GM19043 (cell line): ENCODE measurements at regions not wholly inside any gene's neighbourhood (a gene's known extent, or its start where the extent isn't known, plus 50 kb on each side); places are given as distances from the start of the nearest gene placed in this dataset.
A peak's percentile ranks its signal among the peaks of the same experiment; 100 is the strongest.

Source experiments
- ATAC-seq: cut with Tn5 transposase; IDR thresholded peaks from one replicate; pipeline ENCODE4 v1.9.1; 2021; ENCODE audit warnings: low read depth; ENCODE audit not compliant: unreplicated experiment

- ATAC-seq: no peak
These were observed 334.5 kb downstream of the SOX2 start for GRCh38 chr3:182046166-182046764.

DNA sequence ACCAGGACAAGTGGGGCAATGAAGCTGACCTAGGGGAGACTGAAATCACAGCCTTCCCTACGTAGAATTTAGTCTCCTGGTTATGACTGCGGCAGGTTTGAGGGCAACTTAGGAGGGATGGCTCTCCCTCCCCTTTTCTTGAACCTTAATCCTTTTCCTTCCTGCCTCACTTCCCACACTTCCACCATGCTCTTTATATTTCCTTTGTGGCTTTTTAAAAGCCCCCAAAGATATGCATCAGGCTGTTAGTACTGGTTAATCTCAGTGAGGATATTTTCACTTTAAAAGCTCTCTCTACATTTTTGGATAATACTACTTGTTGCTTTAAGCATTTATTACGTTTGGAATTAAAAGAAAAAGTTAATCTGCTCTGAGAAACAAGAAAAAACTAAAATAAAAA lies 339.2 kb downstream of the SOX2 start:
- ATAC-seq: no peak

- no peak for ATAC-seq
These were observed 340.6 kb downstream of the SOX2 start for GRCh38 chr3:182052332-182052731.

- ATAC-seq: no peak
These were observed 341.0 kb downstream of the SOX2 start for GRCh38 chr3:182052757-182053156.

- ATAC-seq: no peak
These were observed 346.8 kb downstream of the SOX2 start for GRCh38 chr3:182058488-182058887.

- no peak for ATAC-seq
These were observed 352.0 kb downstream of the SOX2 start for GRCh38 chr3:182063742-182064141.

DNA sequence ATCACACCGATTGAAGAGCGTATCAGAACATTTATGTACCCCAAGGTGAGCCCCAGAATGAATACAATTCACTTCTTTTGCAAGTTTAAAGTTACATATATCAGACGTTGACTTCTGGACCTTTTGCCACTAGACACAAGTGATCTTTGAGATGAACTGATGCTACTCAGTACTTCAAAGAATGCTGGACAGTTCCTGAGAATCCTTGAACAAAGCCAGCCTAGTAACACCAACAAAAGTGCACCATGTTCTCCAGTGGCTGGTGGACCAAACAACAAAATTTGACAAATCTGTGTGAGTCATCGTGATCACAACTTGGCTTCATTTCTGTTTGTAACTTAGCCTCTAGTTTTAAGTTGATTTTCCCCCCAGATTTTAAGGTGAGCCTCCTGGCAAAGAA lies 355.7 kb downstream of the SOX2 start:
- ATAC-seq: no peak

DNA sequence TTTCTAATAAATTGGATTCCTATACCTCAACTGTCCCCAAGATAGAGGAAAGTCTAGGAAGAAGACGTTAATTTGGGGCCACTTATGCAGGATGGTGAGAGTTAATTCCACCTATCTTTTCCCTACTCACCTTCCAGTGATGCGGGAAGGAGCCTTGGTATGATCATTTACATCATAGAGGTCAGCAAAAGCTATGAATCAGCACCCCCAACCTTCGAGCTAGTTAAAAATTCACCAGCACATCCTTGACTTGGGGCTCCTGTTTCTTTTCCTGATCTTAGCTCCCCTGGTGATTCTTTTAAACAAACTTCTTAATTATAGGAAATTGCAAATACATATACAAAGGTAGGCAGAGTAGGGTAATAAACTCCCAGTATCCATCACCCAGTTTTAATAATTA lies 366.6 kb downstream of the SOX2 start:
- no peak for ATAC-seq

DNA sequence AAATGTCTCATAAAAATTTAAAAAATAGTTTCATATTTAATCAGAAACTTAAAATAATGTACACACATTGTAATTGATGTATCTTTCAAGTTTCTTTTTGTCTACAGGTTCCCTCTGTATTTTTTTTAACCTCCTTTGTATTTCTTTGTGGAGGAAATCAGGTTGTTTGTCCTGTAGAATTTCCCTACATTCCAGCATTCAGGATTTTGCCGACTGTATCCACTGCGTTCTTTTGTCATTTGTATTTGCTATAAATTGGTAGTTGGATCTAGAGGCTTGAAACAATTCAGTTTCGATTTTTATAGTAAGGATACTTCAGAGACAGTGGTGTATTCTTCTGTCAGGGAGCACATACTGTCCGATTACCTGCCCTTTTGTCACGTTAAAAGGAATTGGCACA lies 367.2 kb downstream of the SOX2 start:
- no peak for ATAC-seq

GRCh38 chr3:182081096-182081495 lies 369.4 kb downstream of the SOX2 start:
- ATAC-seq: no peak

GRCh38 chr3:182083112-182083511 lies 371.4 kb downstream of the SOX2 start:
- ATAC-seq: no peak

GRCh38 chr3:182092662-182093262 lies 381.0 kb downstream of the SOX2 start:
- peak; percentile 74 for ATAC-seq

- ATAC-seq: no peak
These were observed 382.6 kb downstream of the SOX2 start for GRCh38 chr3:182094321-182094720.

GRCh38 chr3:182104881-182105280 lies 393.2 kb downstream of the SOX2 start:
- ATAC-seq: no peak

- ATAC-seq: no peak
These were observed 394.1 kb downstream of the SOX2 start for GRCh38 chr3:182105875-182106274.

- no peak for ATAC-seq
These were observed 396.6 kb downstream of the SOX2 start for GRCh38 chr3:182108371-182108770.

GRCh38 chr3:182111967-182112366 lies 400.2 kb downstream of the SOX2 start:
- ATAC-seq: no peak

GRCh38 chr3:182115328-182116015 lies 403.7 kb downstream of the SOX2 start:
- no peak for ATAC-seq

GRCh38 chr3:182116386-182116785 lies 404.7 kb downstream of the SOX2 start:
- ATAC-seq: no peak

DNA sequence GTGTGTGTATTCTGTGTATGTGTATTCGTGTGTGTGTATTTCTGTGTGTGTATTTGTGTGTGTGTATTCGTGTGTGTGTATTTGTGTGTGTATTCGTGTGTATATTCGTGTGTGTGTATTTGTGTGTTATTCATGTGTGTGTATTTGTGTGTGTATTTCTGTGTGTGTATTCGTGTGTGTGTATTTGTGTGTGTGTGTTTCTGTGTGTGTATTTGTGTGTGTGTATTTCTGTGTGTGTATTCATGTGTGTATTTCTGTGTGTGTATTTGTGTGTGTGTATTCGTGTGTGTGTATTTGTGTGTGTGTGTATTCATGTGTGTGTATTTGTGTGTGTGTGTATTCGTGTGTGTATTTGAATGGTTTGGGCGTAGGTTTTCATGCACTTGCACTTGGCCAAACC lies 405.4 kb downstream of the SOX2 start:
- ATAC-seq: no peak

DNA sequence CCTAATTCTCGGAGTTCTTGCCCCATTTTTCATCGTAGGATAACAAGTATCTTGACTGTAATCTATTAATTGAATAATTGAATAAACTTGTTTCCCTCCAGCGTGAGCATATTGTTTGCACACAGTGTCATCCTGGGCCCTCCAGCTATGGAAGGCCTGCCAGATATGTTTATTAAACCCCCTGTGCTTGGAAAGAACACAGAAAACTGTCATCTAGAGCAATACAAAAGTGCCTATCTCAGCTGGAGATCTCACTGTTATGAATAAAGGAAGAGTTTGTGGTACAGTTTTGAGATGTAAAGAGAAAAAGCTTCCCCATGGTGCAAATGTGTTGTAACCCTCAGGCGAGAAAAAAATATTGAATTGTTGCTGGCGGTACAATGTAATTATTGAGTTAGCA lies 405.9 kb downstream of the SOX2 start:
- no peak for ATAC-seq

DNA sequence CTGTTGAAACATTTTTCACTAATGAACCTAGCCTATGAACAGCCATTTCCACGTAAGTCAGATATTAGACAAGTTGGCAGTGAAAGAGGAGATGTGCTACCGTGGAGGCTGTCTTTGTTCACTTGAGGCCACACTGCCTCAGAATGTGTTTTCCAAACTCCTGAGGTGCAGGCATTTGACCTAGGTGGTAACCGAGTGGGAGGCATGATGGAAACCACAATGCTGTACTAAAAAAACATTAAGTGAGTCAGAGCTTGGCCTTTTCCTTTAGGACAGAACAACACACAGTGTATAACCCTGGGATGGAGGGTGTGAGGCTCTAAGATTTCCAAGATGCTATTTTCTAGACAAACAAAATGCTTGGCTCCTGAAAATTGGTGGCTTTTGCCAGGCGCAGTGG lies 406.3 kb downstream of the SOX2 start:
- no peak for ATAC-seq
